DND-41 (cell line): ENCODE measurements at regions not wholly inside any gene's neighbourhood (a gene's known extent, or its start where the extent isn't known, plus 50 kb on each side); places are given as distances from the start of the nearest gene placed in this dataset.

Experiments
- CTCF ChIP-seq: IDR thresholded peaks from 2 replicates; pipeline ENCODE4 v1.5.1; 2012; ENCODE audit warnings: borderline replicate concordance, low read length, moderate library complexity, mild to moderate bottlenecking; ENCODE audit not compliant: poor library complexity, severe bottlenecking; ENCODE audit errors: extremely low read depth
- EZH2 ChIP-seq: IDR thresholded peaks from 3 replicates; pipeline ENCODE4 v1.6.1; 2012; ENCODE audit warnings: borderline replicate concordance, low read depth, mild to moderate bottlenecking, moderate library complexity, low read length, inconsistent platforms; ENCODE audit not compliant: severe bottlenecking

GRCh38 chr4:14169460-14169859 is 541.9 kb upstream of the BOD1L1 start:
- TF ChIP-seq CTCF (no peak), EZH2 (no peak)
